Fibroblast of skin of scalp (primary cell): ENCODE measurements at regions not wholly inside any gene's neighbourhood (a gene's known extent, or its start where the extent isn't known, plus 50 kb on each side); places are given as distances from the start of the nearest gene placed in this dataset.
A peak's percentile ranks its signal among the peaks of the same experiment; 100 is the strongest.
"Not testable (repeated sequence)": the region's sequence is repeated elsewhere in the genome, so short reads cannot be mapped to it uniquely, and the experiment has no call there.

Source experiments
- DNase-seq: peaks from one replicate; pipeline ENCODE4 v3.0.0-alpha.2; 2013

- no peak for DNase-seq
These were observed 180.5 kb downstream of the ENC1 start for GRCh38 chr5:74459984-74460383.

- DNase-seq: no peak
These were observed 182.7 kb downstream of the ENC1 start for GRCh38 chr5:74457876-74458275.

GRCh38 chr5:74454263-74455030 is 186.1 kb downstream of the ENC1 start:
- DNase-seq: no peak

GRCh38 chr5:74452856-74453255 is 187.7 kb downstream of the ENC1 start:
- no peak for DNase-seq

- DNase-seq: no peak
These were observed 190.4 kb downstream of the ENC1 start for GRCh38 chr5:74450095-74450494.

GRCh38 chr5:74446725-74447241 is 193.7 kb downstream of the ENC1 start:
- peak; percentile 38 for DNase-seq

GRCh38 chr5:74442466-74442865 is 198.1 kb downstream of the ENC1 start:
- no peak for DNase-seq

GRCh38 chr5:74441616-74442015 is 198.9 kb downstream of the ENC1 start:
- DNase-seq: no peak

- DNase-seq: no peak
These were observed 200.2 kb downstream of the ENC1 start for GRCh38 chr5:74440341-74440740.

GRCh38 chr5:74437870-74438269 is 202.7 kb downstream of the ENC1 start:
- DNase-seq: not testable (repeated sequence)

GRCh38 chr5:74433896-74434829 is 206.4 kb downstream of the ENC1 start:
- no peak for DNase-seq

GRCh38 chr5:74433255-74433895 is 207.2 kb downstream of the ENC1 start:
- peak; percentile 46 for DNase-seq

- no peak for DNase-seq
These were observed 207.8 kb downstream of the ENC1 start for GRCh38 chr5:74432721-74433120.

- no peak for DNase-seq
These were observed 208.3 kb downstream of the ENC1 start for GRCh38 chr5:74432216-74432615.

GRCh38 chr5:74431290-74431669 is 209.2 kb downstream of the ENC1 start:
- DNase-seq: no peak

GRCh38 chr5:74430631-74431289 is 209.8 kb downstream of the ENC1 start:
- DNase-seq: no peak

GRCh38 chr5:74429495-74429894 is 211.0 kb downstream of the ENC1 start:
- no peak for DNase-seq

- DNase-seq: no peak
These were observed 211.7 kb downstream of the ENC1 start for GRCh38 chr5:74428876-74429275.

- no peak for DNase-seq
These were observed 212.3 kb downstream of the ENC1 start for GRCh38 chr5:74428275-74428674.

GRCh38 chr5:74426506-74426905 is 214.0 kb downstream of the ENC1 start:
- no peak for DNase-seq

GRCh38 chr5:74424162-74424868 is 216.2 kb downstream of the ENC1 start:
- no peak for DNase-seq

GRCh38 chr5:74423383-74423782 is 217.1 kb downstream of the ENC1 start:
- no peak for DNase-seq
